Activated CD4-positive, alpha-beta T cell treated with anti-CD3 and anti-CD28 coated beads, Interleukin-2, amount 10 ng/mL, durations not matched to agents 7 days and 5 days (primary cell): ENCODE measurements at regions not wholly inside any gene's neighbourhood (a gene's known extent, or its start where the extent isn't known, plus 50 kb on each side); places are given as distances from the start of the nearest gene placed in this dataset.

ENCODE experiments used
- CTCF ChIA-PET: fragments of 350-600 bp; sonication (Branson Sonifier 250); formaldehyde crosslinking; loops from one replicate; lab custom pipeline; 2021; ENCODE audit warnings: antibody characterized with exemption; lab: Charles Lee
- POLR2A ChIA-PET: fragments of 350-600 bp; sonication (Branson Sonifier 250); formaldehyde crosslinking; loops from one replicate; lab custom pipeline; 2021; ENCODE audit warnings: antibody characterized with exemption; lab: Charles Lee
- DNase-seq: peaks from one replicate; pipeline ENCODE4 v3.0.0-alpha.2; 2020
- H3K27ac Mint-ChIP-seq: one replicate; pipeline ENCODE4 v1.8.0; 2021; ENCODE audit warnings: mild to moderate bottlenecking, moderate library complexity, mixed read lengths
- H3K27me3 Mint-ChIP-seq: one replicate; pipeline ENCODE4 v1.8.0; 2021; ENCODE audit warnings: mixed read lengths
- H3K36me3 Mint-ChIP-seq: one replicate; pipeline ENCODE4 v1.8.0; 2021; ENCODE audit warnings: low read depth, mixed read lengths
- H3K4me1 Mint-ChIP-seq: one replicate; pipeline ENCODE4 v1.8.0; 2021; ENCODE audit warnings: mixed read lengths
- H3K4me3 Mint-ChIP-seq: one replicate; pipeline ENCODE4 v1.8.0; 2021; ENCODE audit warnings: mild to moderate bottlenecking, moderate library complexity, mixed read lengths
- H3K9me3 Mint-ChIP-seq: one replicate; pipeline ENCODE4 v1.8.0; 2021; ENCODE audit warnings: mixed read lengths

DNA sequence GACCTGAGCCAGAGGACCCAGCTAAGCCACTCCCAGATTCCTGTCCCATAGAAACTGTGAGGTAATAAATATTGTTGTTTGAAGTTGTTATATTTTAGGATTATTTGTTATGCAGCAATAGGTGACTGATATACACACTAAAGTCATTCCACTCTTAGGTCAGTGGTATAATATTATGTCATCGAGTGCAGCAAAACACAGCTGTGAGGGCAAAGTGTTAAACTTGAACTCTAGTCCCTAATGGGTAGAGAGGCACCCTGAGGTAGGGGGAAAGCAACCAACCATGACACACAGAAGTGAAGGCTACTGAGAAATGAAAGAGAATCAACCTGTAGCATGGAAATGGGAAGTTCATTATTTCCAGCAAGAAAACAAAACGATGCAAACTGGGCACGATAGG lies 66.6 kb downstream of the ATXN3L start:
- no peak overlapping the region for H3K27ac Mint-ChIP-seq
- DNase-seq = no peak
- H3K27me3 Mint-ChIP-seq = no peaks in the 10 kb centered on the region
- ChIA-PET POLR2A (no interaction called here), CTCF (no interaction called here)
- no peak overlapping the region for H3K4me3 Mint-ChIP-seq
- peaks cover 9% of the 10 kb centered on the region for H3K9me3 Mint-ChIP-seq
- H3K4me1 Mint-ChIP-seq = peaks cover 40% of the 10 kb centered on the region
- peaks cover 2% of the 10 kb centered on the region for H3K36me3 Mint-ChIP-seq

DNA sequence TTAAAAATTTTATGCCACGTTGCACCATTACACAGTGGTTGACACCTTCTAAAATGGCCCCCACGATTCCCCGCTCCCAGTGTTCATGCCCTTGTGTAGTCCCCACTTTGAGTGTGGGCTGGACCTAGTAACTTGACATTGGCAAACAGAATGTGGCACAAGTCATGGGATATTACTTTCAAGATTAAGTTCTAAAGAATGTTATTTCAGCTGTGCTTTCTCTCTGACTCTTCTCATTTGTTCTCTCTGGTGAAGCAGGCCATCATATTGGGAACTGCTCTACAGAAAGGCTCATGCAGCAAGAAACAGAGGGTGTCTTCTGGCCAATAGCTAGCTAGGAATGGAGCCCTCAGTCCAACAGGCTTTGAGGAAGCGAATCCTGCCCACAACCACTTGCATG lies 67.1 kb downstream of the ATXN3L start:
- POLR2A ChIA-PET = no interaction called here
- no peaks in the 10 kb centered on the region for H3K27me3 Mint-ChIP-seq
- DNase-seq = no peak

DNA sequence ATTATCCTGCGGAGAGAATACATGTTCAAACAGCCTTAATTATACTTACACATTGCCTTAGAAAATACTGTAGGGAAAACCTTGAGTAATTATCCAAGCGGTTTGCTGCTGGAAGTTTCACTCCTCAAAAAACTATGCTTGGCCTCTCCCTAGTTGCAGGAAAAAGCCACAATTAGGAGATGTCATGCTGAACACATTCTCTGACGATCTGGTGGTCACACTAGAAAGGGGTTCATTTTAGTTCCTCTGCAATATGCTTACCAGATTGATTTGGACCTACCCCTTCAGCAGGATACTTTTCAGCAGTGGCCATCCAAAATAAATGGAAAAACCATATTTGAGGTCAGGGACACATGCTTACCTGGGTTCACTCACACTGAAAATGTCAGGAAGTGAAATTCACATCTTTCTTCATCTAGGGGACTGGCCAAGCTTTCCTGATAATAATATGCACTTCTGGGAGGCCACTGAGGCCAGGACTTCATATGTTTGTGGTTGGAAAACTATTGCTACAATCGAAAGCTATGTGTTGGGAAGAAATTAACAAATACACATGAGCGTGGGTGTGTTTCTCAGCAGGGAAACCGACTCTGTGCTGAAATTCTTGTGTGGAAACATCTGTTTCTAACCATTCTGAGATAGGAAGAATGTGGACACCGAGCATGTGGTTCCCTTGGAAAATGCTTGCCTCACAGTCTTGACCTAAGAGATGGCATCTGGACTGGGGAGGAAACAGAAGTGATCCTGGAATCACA lies 68.8 kb downstream of the ATXN3L start:
- POLR2A ChIA-PET = no interaction called here
- peaks cover 7% of the 10 kb centered on the region for H3K9me3 Mint-ChIP-seq
- CTCF ChIA-PET = no interaction called here
- peaks cover under 1% of the 10 kb centered on the region for H3K36me3 Mint-ChIP-seq
- DNase-seq = no peak
- no peak overlapping the region for H3K4me3 Mint-ChIP-seq
- H3K27me3 Mint-ChIP-seq = no peaks in the 10 kb centered on the region
- H3K27ac Mint-ChIP-seq = no peak overlapping the region
- peaks cover 26% of the 10 kb centered on the region for H3K4me1 Mint-ChIP-seq

More for the DNA sequence above, 67.1 kb downstream of the ATXN3L start:
- no peak overlapping the region for H3K4me3 Mint-ChIP-seq
- H3K4me1 Mint-ChIP-seq = peaks cover 39% of the 10 kb centered on the region
- peaks cover 9% of the 10 kb centered on the region for H3K9me3 Mint-ChIP-seq
- no peak overlapping the region for H3K27ac Mint-ChIP-seq
- peaks cover 2% of the 10 kb centered on the region for H3K36me3 Mint-ChIP-seq
- CTCF ChIA-PET = no interaction called here

DNA sequence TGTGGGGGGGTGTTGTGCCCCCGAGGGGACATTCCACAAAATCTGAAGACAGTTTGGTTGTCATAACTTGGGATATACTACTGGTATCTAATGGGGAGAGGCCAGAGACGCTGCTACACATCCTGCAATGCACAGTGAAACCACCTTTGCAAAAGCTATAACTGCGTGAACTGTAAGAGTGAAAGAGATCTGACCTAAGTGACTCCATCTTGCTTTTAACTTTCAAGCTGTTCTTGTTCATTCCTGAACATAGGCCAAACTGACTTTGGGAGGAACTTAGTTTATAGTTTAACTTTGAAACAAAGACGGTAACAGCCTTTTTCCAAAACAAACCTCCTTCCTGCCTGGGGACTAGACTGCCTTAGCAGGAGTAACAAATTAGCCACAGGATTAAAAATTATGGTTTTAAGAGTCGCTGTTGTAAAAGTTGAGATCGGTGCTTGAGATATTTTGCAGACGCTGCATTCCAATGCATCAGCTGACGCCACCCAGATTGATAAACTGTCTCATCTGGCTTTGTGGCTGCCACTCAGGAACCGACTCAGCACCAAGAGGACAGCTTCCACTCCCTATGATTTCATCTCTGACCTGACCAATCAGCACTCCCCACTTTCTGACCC lies 70.9 kb downstream of the ATXN3L start:
- Mint-ChIP-seq H3K36me3 (peaks cover 3% of the 10 kb centered on the region), H3K4me1 (peaks cover 9% of the 10 kb centered on the region), H3K9me3 (peaks cover 5% of the 10 kb centered on the region), H3K27me3 (no peaks in the 10 kb centered on the region), H3K4me3 (no peak overlapping the region), H3K27ac (no peak overlapping the region)
- ChIA-PET CTCF (no interaction called here), POLR2A (no interaction called here)
- DNase-seq = no peak

DNA sequence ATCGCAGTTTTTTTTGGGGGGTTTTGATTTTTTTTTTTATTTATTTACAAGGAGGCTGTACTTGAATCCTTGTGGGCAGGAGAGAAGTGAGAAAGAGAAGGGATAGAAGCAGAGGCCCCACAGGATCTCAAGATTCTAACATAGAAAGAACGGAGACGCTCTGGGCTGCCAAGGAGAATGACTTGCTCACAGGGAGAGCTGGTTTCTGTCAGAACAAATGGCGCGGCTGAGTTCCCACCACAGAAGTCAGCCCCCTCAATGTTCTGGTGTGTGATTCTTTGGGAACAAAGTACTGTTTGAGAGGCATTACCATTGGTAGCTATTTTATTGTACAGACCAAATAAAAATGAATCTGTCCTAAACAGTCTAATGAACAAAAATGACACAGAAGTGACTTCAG lies 80.6 kb downstream of the ATXN3L start:
- ChIA-PET POLR2A (no interaction called here), CTCF (no interaction called here)
- H3K9me3 Mint-ChIP-seq = no peaks in the 10 kb centered on the region
- no peaks in the 10 kb centered on the region for H3K36me3 Mint-ChIP-seq
- no peaks in the 10 kb centered on the region for H3K4me1 Mint-ChIP-seq
- no peak for DNase-seq
- H3K4me3 Mint-ChIP-seq = no peak overlapping the region
- H3K27me3 Mint-ChIP-seq = no peaks in the 10 kb centered on the region
- H3K27ac Mint-ChIP-seq = no peak overlapping the region

DNA sequence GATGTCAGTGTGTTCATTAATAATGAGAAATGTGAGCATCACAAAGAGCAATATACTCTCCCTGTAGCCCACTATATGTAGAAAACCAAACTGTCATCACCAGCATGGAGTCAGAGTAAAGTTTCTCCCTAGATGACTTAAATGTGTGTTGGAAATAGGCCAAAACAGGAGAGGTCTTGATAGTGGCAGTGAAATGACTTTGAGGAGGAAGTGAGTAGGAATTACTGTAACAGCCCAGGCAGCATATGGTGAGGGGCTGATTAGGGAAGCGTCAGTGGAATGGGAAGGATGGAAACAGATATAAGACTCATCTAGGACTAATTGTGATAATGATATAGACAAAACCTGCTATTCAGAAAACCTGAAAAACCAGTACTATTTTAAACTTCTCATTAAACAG lies 83.9 kb downstream of the ATXN3L start:
- Mint-ChIP-seq H3K4me1 (no peaks in the 10 kb centered on the region), H3K4me3 (no peak overlapping the region), H3K9me3 (no peaks in the 10 kb centered on the region), H3K27ac (no peak overlapping the region), H3K36me3 (no peaks in the 10 kb centered on the region), H3K27me3 (no peaks in the 10 kb centered on the region)
- ChIA-PET POLR2A (no interaction called here), CTCF (no interaction called here)
- DNase-seq = no peak

DNA sequence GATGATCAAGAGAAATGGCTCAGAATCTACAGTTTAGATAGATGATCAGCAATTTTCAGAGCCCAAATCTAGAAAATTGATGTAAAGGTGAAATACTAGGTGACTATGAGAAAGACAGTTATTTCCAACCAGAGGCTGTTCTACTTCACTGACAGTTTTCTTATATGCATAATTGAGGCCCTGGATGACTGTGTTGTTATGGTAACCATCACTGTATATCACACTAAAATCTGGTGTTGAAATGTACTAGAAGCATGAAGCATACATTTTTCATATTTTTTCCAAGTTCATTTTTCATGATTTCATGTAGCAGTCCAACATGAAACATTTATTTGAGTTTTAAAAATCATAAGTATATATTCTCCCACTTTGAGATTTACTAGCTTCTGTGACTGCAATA lies 87.4 kb downstream of the ATXN3L start:
- DNase-seq = no peak
- H3K27me3 Mint-ChIP-seq = no peaks in the 10 kb centered on the region
- no peak overlapping the region for H3K4me3 Mint-ChIP-seq
- no peak overlapping the region for H3K27ac Mint-ChIP-seq
- H3K36me3 Mint-ChIP-seq = no peaks in the 10 kb centered on the region
- H3K4me1 Mint-ChIP-seq = no peaks in the 10 kb centered on the region
- CTCF ChIA-PET = no interaction called here
- POLR2A ChIA-PET = no interaction called here
- H3K9me3 Mint-ChIP-seq = no peaks in the 10 kb centered on the region

DNA sequence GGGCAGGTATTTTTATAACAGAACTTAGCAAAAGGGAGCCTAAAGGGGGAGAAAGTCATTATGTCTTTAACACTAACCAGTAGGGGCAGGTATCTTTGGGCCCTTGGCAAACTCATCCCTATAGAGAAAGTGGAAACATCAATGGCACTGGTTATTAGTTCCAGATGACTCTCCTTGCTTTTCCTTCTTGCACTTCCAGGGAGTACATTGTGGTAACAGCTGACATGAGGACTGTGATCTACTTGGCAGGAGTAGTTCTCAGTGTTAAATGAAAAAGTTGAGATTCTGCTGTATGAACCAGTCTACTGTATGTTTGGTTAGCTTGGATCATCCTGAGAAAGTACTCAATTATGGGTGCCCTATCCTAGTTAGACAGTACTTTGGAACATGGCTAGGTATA lies 93.6 kb downstream of the ATXN3L start:
- DNase-seq = no peak
- Mint-ChIP-seq H3K27me3 (peaks cover 2% of the 10 kb centered on the region), H3K4me3 (no peak overlapping the region), H3K9me3 (peaks cover 13% of the 10 kb centered on the region), H3K27ac (no peak overlapping the region), H3K36me3 (peaks cover 2% of the 10 kb centered on the region), H3K4me1 (no peaks in the 10 kb centered on the region)
- ChIA-PET CTCF (interaction anchor here (1.0 kb wide), 1 partner anchor 10 kb away, joined by 3 read pairs; no protein-coding TSS in a partner anchor), POLR2A (no interaction called here)

DNA sequence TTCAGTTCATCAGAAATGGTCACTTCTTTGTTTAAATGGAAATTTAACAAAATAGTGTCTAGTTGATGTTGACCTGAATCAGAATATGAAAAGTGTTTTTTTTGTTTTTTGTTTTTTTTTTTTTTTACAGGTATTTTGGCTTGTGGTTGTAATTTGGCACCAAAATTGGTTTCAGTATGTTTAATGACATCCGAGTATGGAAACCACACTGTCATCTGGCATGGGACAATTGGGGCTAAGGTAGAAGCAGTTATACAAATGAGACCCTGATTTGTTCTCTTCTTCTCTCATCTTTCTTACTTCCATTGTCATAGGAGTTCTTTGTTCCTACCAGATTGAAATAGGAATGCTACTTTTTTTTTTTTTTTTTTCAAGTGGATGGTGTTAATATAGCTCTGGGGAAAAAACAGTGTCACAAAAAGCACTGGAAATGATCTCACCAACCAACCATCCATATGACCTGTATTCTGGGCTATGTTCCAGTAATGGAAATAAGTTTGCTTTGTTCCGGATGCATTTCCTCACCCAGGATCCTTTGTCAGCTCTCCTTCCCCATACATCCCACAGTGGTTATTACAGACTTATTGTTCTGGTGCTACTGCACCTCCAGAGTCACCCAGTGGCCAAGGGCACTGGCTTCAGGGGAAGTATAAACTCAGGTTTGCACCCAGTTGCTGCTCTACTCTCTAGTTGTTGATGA lies 95.8 kb downstream of the ATXN3L start:
- ChIA-PET CTCF (interaction anchor here (0.6 to 1.5 kb wide), 3 partner anchors 10 to 1647 kb away, joined by 3 to 4 read pairs (median 3); no protein-coding TSS in a partner anchor), POLR2A (no interaction called here)
- Mint-ChIP-seq H3K27ac (no peak overlapping the region), H3K9me3 (peaks cover 13% of the 10 kb centered on the region), H3K4me3 (no peak overlapping the region), H3K27me3 (peaks cover 2% of the 10 kb centered on the region), H3K4me1 (peaks cover 4% of the 10 kb centered on the region), H3K36me3 (peaks cover 2% of the 10 kb centered on the region)
- DNase-seq = no peak

DNA sequence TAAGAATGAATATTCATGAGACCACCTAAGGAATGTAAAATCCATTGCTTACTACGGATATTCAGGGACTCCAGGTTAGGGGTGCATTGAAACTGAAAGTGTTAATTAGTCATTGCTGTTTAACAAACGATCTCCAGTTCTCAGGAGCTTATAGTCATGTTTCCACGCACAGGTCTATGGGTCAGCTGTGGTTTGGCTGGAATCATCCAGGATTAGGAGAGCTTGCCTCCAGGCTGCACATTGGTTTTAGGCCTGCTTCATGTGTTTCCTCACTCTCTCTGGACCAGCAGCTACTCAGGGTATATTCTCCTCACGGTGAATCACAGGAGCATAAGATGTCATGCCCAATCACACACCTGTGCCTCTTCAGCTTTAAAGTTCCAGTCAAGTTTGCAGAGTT lies 98.9 kb downstream of the ATXN3L start:
- Mint-ChIP-seq H3K27ac (no peak overlapping the region), H3K36me3 (peaks cover 2% of the 10 kb centered on the region), H3K9me3 (peaks cover 8% of the 10 kb centered on the region), H3K4me1 (peaks cover 4% of the 10 kb centered on the region), H3K4me3 (no peak overlapping the region), H3K27me3 (peaks cover 2% of the 10 kb centered on the region)
- ChIA-PET CTCF (interaction anchor here (0.9 kb wide), 1 partner anchor 22 kb away, joined by 3 read pairs; no protein-coding TSS in a partner anchor), POLR2A (no interaction called here)
- DNase-seq = no peak

DNA sequence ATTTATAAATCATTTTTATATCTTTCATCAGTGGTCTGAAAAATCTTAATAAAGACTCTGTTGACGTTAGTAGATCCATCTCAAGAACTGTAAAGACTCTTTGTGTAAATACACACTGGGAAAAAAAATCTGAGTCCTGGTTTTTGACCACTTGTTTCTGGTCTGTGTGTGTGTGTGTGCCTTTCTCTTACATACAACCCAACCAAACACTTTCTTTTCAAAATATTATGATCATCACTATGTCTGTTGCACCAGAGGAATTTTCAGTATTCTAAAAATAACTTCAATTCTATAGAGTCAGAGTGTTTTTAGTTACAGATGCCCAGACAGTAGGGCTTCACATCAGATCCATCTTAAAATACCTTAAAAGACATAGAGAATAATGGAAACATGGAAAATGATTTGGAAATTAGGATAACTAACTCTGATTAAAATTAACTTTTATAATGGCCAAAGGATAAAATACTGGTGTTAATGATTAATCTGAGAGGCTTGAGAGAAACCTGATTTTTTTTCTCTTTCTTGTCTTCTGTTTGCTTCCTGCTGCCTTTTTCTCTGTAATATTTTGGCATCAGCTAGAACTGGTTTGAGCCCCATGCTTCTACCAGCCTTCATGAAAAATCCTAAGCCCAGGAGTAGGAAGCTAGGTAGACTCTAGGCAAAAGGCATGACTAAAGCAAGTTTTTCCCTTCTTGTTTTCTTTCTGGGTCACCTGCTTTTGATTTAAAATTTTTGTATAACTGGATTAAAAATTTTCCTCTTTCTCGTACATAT lies 99.7 kb downstream of the ATXN3L start:
- H3K36me3 Mint-ChIP-seq = peaks cover 2% of the 10 kb centered on the region
- DNase-seq = no peak
- POLR2A ChIA-PET = no interaction called here
- H3K4me1 Mint-ChIP-seq = peaks cover 4% of the 10 kb centered on the region
- peaks cover 2% of the 10 kb centered on the region for H3K27me3 Mint-ChIP-seq
- H3K4me3 Mint-ChIP-seq = no peak overlapping the region
- peaks cover 3% of the 10 kb centered on the region for H3K9me3 Mint-ChIP-seq
- CTCF ChIA-PET = no interaction called here
- no peak overlapping the region for H3K27ac Mint-ChIP-seq

DNA sequence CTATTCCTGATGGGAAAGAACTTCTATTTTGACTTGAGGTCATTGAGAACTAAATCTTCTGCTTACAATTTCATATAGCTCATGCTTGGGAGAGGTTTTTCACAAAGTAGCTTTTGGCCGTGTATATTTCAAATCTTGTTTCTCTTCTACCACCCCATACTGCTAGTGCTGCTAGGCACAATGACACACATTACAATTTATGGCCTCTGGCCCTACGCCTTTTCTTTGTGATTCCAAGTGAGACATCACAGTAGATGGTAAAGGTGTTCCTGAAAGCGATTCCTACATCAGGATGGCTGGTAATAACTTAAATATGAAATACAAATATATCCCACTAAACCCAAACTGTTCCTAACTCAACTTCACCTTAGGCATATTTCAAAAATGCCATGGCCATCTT lies 101.1 kb downstream of the ATXN3L start:
- no peak overlapping the region for H3K27ac Mint-ChIP-seq
- no peak overlapping the region for H3K4me3 Mint-ChIP-seq
- CTCF ChIA-PET = no interaction called here
- peaks cover 2% of the 10 kb centered on the region for H3K36me3 Mint-ChIP-seq
- DNase-seq = no peak
- H3K27me3 Mint-ChIP-seq = peaks cover 2% of the 10 kb centered on the region
- H3K9me3 Mint-ChIP-seq = peaks cover 2% of the 10 kb centered on the region
- peaks cover 4% of the 10 kb centered on the region for H3K4me1 Mint-ChIP-seq
- POLR2A ChIA-PET = interaction anchor here (0.6 kb wide), 1 partner anchor 356 kb away, joined by 6 read pairs; no protein-coding TSS in a partner anchor
